Peyer's patch (tissue), 4 donors: ENCODE measurements at regions not wholly inside any gene's neighbourhood (a gene's known extent, or its start where the extent isn't known, plus 50 kb on each side); places are given as distances from the start of the nearest gene placed in this dataset.

Experiments used
- DNase-seq, 3 donors: peaks; one replicate each; pipeline ENCODE4 v3.0.0-alpha.2; 2017 to 2019
- H3K27ac ChIP-seq, 4 donors: fragments of 200-600 bp; sonication (generic); one replicate each; pipeline ENCODE4 v1.5.1; 2016 to 2019
- H3K27me3 ChIP-seq, 2 donors: fragments of 200-600 bp; sonication (generic); one replicate each; pipeline ENCODE4 v1.5.1; 2019
- H3K36me3 ChIP-seq, 3 donors: fragments of 200-600 bp; sonication (generic); one replicate each; pipeline ENCODE4 v1.5.1; 2016 to 2019
- H3K4me1 ChIP-seq, 4 donors: fragments of 200-600 bp; sonication (generic); one replicate each; pipeline ENCODE4 v1.5.1; 2016 to 2019
- H3K4me3 ChIP-seq, 4 donors: fragments of 200-600 bp; sonication (generic); 1 replicate in 3 of 4; 2 replicates in 1 of 4; pipeline ENCODE4 v1.5.1; 2016 to 2019; ENCODE audit warnings: mild to moderate bottlenecking in 1 of 4
- H3K9me3 ChIP-seq, 4 donors: fragments of 200-600 bp; sonication (generic); one replicate each; pipeline ENCODE4 v1.5.1; 2016 to 2019; ENCODE audit warnings: mild to moderate bottlenecking in 1 of 4
- POLR2A ChIP-seq, 2 donors: fragments of 450-650 bp; IDR thresholded peaks; one replicate each; pipeline ENCODE4 v1.5.1; 2017; ENCODE audit warnings: antibody characterized with exemption in 2 of 2, mild to moderate bottlenecking in 2 of 2, moderate library complexity in 2 of 2
- TF ChIP-seq, protein P1 (sequence below), 6 experiments: fragments of 450-650 bp in 4 of 6; fragments of 200-600 bp in 2 of 6; sonication (generic) in 1 of 6; IDR thresholded peaks; one replicate each; pipeline ENCODE4 v1.5.1; 2017 to 2019; ENCODE audit warnings: antibody characterized with exemption in 6 of 6, mild to moderate bottlenecking in 3 of 6, moderate library complexity in 1 of 6

DNA sequence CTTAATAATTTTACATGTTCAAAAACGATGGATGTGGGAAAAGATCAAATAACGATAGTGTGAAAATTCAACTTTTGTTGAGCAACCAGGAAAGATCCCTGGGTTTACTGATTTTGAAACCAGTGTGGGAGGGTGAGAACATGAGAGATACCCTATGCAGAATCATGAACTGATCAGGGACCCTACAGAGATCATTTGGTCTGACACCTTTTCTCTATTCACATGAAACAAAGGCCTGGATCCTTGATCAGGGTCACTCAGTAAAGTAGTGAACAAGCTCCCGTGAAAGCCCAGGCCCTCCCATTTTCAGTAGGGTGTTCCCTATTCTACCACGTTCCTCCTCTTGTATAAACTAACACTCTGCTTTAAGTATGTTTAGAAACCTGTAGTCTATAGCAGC lies 60.5 kb upstream of the DUSP22 start:
- H3K27ac ChIP-seq = no peak overlapping the region
- no peak for DNase-seq
- no peaks in the 10 kb centered on the region for H3K9me3 ChIP-seq
- no peaks in the 10 kb centered on the region for H3K27me3 ChIP-seq
- TF ChIP-seq, protein P1, sequence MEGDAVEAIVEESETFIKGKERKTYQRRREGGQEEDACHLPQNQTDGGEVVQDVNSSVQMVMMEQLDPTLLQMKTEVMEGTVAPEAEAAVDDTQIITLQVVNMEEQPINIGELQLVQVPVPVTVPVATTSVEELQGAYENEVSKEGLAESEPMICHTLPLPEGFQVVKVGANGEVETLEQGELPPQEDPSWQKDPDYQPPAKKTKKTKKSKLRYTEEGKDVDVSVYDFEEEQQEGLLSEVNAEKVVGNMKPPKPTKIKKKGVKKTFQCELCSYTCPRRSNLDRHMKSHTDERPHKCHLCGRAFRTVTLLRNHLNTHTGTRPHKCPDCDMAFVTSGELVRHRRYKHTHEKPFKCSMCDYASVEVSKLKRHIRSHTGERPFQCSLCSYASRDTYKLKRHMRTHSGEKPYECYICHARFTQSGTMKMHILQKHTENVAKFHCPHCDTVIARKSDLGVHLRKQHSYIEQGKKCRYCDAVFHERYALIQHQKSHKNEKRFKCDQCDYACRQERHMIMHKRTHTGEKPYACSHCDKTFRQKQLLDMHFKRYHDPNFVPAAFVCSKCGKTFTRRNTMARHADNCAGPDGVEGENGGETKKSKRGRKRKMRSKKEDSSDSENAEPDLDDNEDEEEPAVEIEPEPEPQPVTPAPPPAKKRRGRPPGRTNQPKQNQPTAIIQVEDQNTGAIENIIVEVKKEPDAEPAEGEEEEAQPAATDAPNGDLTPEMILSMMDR (IDR thresholded peaks at IDR 0.05) = no peak
- no peak for TF ChIP-seq POLR2A (IDR thresholded peaks at IDR 0.05)
- no peak overlapping the region for H3K4me3 ChIP-seq
- H3K36me3 ChIP-seq = no peaks in the 10 kb centered on the region
- H3K4me1 ChIP-seq = no peaks in the 10 kb centered on the region

DNA sequence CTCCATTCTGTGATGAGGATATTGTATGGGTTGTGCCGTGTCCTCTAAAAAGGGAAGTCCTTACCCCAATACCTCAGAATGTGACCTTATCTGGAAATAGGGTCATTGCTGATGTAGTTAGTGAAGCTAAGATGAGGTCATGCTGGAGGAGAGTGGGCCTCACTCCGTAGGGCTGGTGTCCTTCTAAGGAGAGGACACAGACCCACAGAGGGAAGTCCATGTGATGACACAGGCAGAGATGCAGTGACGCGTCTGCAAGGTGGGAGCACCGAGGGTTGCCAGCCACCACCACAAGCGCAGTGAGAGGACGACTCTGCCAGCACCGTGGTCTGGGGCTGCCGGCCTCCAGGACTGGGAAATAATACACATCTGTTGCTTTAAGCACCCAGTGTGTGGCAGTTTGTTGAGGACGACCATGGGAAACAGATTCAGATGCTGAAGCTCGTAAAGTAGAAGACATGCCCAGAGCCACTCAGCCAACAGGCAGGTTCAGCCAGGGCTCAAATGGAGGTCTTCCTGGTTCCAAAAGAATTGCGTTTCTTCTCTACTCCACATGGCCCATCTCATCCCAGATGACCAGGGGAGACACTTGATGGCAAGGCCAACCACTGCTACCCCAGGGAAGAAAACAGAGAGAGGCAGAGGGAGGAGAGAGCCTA lies 59.2 kb upstream of the DUSP22 start:
- H3K27me3 ChIP-seq = no peaks in the 10 kb centered on the region
- DNase-seq = no peak
- no peak overlapping the region for H3K4me3 ChIP-seq
- H3K4me1 ChIP-seq = no peaks in the 10 kb centered on the region
- no peak for TF ChIP-seq POLR2A (IDR thresholded peaks at IDR 0.05)
- TF ChIP-seq, protein P1 (IDR thresholded peaks at IDR 0.05) = no peak
- H3K9me3 ChIP-seq = no peaks in the 10 kb centered on the region
- no peaks in the 10 kb centered on the region for H3K36me3 ChIP-seq
- H3K27ac ChIP-seq = no peak overlapping the region

DNA sequence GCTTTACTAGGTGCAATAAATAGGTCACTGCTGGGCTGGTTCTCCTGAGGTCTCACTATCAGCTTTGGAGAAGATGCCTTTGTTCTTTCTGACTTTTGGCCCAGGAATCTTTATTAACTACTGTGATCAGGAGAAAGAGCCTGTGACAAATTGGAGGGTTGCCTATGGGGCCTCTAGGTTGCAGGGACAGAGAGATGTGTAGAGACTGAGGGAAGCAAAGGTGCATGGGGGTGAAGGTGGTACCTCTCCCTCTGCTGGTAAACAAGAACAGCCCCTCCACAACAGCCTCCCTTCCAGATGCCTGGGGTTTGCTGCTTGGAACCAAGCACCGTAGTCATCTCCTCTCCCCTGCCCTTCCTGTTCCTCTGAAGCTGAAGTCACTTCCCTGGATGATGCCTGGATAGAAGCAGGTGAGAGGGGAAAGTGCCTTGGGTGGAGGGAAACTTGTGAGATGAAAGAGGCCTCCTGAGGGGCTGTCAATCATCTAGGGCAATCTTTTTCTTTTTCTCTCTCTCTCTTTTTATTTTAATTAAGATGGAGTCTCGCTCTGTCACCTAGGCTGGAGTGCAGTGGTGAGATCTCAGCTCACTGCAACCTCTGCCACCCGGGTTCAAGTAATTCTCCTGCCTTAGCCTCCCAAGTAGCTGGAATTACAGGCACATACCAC lies 57.4 kb upstream of the DUSP22 start:
- Histone ChIP-seq H3K36me3 (no peaks in the 10 kb centered on the region), H3K4me3 (no peak overlapping the region), H3K4me1 (no peaks in the 10 kb centered on the region), H3K27ac (no peak overlapping the region), H3K27me3 (no peaks in the 10 kb centered on the region), H3K9me3 (no peaks in the 10 kb centered on the region)
- no peak for TF ChIP-seq POLR2A (IDR thresholded peaks at IDR 0.05)
- TF ChIP-seq, protein P1 (IDR thresholded peaks at IDR 0.05) = no peak
- DNase-seq = no peak

DNA sequence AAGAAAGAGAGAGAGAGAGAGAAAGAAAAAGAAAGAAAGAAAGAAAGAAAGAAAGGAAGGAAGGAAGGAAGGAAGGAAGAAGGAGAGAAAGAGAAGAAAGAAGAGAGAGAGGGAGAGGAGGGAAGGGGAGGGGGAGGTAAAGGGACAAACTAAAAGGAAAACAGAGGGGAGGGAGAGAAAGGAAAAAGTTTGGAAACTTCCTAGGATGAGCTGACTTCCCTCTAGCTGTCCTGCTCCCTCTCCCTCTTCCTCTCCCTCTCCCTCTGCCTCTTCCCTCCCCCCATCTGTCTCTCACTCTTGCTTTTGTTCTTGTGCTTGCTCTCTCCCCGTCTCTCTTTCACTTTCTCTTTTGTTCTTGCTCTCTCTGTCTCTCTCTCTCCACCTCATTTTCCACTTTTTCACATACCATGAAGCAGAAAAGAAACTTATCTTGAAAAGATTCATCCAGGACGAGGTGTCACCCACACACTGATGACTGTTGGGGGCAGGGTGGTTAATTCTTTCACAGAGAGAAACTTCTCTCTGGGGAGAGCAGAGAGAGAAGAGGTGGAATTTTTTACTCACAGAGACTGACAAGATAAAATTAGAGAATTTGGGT lies 56.4 kb upstream of the DUSP22 start:
- peak overlapping the region in 3 of 4 donors; percentile 3 to 36 (median 27) for H3K4me3 ChIP-seq
- no peaks in the 10 kb centered on the region for H3K4me1 ChIP-seq
- no peak for DNase-seq
- H3K27ac ChIP-seq = peak overlapping the region; percentile 37 to 70 (median 62)
- H3K27me3 ChIP-seq = no peaks in the 10 kb centered on the region
- H3K9me3 ChIP-seq = no peaks in the 10 kb centered on the region
- H3K36me3 ChIP-seq = no peaks in the 10 kb centered on the region
- TF ChIP-seq POLR2A (IDR thresholded peaks at IDR 0.05) = no peak
- TF ChIP-seq, protein P1 (IDR thresholded peaks at IDR 0.05) = no peak

DNA sequence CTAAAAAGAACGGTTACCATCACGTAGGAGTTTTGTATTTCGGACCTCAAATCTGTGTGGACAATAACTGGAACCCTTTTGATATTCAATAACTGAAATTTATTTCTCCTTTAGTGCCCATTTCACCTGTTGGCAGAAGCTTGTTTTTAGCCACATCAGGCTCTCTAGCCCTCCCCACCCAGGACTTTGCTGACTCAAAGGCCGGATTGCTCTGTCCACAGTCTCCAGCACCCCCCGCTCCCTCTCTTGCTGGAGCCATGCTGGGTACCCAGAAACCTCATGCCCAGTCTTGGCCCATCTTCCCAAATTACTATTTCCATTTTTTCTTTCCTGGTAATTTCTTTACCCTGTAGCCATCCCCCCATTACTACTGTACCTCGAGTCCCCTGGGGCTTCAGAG lies 55.8 kb upstream of the DUSP22 start:
- Histone ChIP-seq H3K9me3 (no peaks in the 10 kb centered on the region), H3K4me3 (peak overlapping the region in 1 of 4 donors; percentile 3), H3K36me3 (no peaks in the 10 kb centered on the region), H3K27me3 (no peaks in the 10 kb centered on the region), H3K4me1 (no peaks in the 10 kb centered on the region), H3K27ac (peak overlapping the region in 3 of 4 donors; percentile 62 to 70 (median 63))
- TF ChIP-seq POLR2A (IDR thresholded peaks at IDR 0.05) = no peak
- TF ChIP-seq, protein P1 (IDR thresholded peaks at IDR 0.05) = no peak
- no peak for DNase-seq
